Gastroesophageal sphincter (tissue), 3 donors: ENCODE measurements at regions not wholly inside any gene's neighbourhood (a gene's known extent, or its start where the extent isn't known, plus 50 kb on each side); places are given as distances from the start of the nearest gene placed in this dataset.

Source experiments
- POLR2A ChIP-seq, 2 donors: fragments of 450-650 bp; IDR thresholded peaks; one replicate each; pipeline ENCODE4 v1.6.1; 2017; ENCODE audit warnings: antibody characterized with exemption in 2 of 2, mild to moderate bottlenecking in 2 of 2, moderate library complexity in 1 of 2
- TF ChIP-seq, protein P1 (sequence below), 4 experiments: fragments of 200-600 bp in 2 of 4; fragments of 450-650 bp in 2 of 4; sonication (generic) in 1 of 4; IDR thresholded peaks; one replicate each; pipeline ENCODE4 v1.5.1; 2017 to 2019; ENCODE audit warnings: antibody characterized with exemption in 4 of 4, mild to moderate bottlenecking in 2 of 4, moderate library complexity in 2 of 4

DNA sequence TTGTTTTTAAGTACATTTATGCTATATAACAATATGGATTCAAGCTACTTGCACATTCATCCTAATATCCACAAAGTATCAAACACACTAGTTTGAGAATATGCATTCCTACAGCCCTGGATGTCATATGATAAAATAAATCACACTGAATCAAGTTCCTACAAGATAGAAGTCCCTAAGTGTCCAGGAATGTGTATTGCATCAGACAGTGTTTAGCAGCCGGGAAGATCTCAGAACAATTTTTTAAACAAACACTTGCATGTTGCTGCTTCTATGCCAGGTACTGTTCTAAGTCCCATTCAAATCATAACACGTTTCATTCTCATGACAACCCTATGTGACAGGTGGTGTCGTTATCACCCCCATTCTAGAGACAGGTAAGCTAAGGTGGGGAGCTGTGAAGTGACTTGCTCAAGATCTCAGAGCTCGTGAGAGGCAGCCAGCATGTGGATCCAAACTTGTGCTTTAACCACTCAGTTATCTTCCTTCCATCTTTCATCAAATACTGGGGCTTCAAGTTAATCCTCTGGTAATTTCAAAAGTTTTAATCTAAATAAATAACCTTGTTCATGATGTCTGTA, 68.3 kb upstream of the KIF26B start:
- TF ChIP-seq, protein P1, sequence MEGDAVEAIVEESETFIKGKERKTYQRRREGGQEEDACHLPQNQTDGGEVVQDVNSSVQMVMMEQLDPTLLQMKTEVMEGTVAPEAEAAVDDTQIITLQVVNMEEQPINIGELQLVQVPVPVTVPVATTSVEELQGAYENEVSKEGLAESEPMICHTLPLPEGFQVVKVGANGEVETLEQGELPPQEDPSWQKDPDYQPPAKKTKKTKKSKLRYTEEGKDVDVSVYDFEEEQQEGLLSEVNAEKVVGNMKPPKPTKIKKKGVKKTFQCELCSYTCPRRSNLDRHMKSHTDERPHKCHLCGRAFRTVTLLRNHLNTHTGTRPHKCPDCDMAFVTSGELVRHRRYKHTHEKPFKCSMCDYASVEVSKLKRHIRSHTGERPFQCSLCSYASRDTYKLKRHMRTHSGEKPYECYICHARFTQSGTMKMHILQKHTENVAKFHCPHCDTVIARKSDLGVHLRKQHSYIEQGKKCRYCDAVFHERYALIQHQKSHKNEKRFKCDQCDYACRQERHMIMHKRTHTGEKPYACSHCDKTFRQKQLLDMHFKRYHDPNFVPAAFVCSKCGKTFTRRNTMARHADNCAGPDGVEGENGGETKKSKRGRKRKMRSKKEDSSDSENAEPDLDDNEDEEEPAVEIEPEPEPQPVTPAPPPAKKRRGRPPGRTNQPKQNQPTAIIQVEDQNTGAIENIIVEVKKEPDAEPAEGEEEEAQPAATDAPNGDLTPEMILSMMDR (IDR thresholded peaks at IDR 0.05): no peak
- TF ChIP-seq POLR2A (IDR thresholded peaks at IDR 0.05): no peak
